22Rv1 (cell line): ENCODE measurements at regions not wholly inside any gene's neighbourhood (a gene's known extent, or its start where the extent isn't known, plus 50 kb on each side); places are given as distances from the start of the nearest gene placed in this dataset.

Experiments
- CTCF ChIP-seq: fragments of 450-650 bp; IDR thresholded peaks from 2 replicates; pipeline ENCODE4 v1.5.1; 2017; ENCODE audit warnings: mild to moderate bottlenecking
- ZFX ChIP-seq: fragments of 450-650 bp; IDR thresholded peaks from 2 replicates; pipeline ENCODE4 v1.6.1; 2017; ENCODE audit warnings: antibody characterized with exemption, borderline replicate concordance

DNA sequence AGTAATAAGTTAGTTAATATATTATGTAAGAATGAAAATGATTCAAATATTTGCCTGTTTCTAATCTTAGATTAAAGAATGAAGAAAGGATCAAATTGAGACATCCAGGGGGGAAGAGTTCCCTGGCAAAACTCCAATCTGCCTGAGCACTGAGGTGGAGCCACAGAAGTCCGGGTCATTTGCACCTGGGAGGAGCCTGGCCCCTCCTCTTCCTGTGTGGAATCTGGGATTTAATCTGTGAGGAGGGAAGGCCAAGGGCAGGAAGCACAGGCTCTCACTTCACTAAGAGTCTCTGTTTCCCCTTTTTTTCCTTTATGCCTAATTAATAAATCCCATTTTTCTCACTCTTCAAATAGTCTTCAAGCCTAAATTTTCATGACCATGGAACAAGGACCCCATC is 599.5 kb downstream of the FLRT2 start:
- TF ChIP-seq CTCF (no peak), ZFX (no peak)
